ENCODE measurements at regions not wholly inside any gene's neighbourhood (a gene's known extent, or its start where the extent isn't known, plus 50 kb on each side); places are given as distances from the start of the nearest gene placed in this dataset.

GRCh38 chr5:147085409-147085808 is 149.4 kb upstream of the STK32A start:
- H3K9ac ChIP-seq (ENCODE audit: low read length), result no peak overlapping the region
- FAIRE-seq (no peak), DNase-seq (ENCODE audit: low read depth) (no peak)
- no peak overlapping the region for H3K27ac ChIP-seq (ENCODE audit: low read depth, low read length)
- no peaks in the 10 kb centered on the region for H3K36me3 ChIP-seq (ENCODE audit: insufficient read depth, low read length)
- no peak overlapping the region for H2AFZ ChIP-seq (ENCODE audit: low read depth, low read length)
- no peak overlapping the region for H3K4me2 ChIP-seq (ENCODE audit: low read length)
- H3K4me1 Mint-ChIP-seq (ENCODE audit: low read depth, unreplicated experiment), result peaks cover 5% of the 10 kb centered on the region
- H3K9me3 ChIP-seq (ENCODE audit: insufficient read depth, low read depth, low read length), result no peaks in the 10 kb centered on the region
- H3K4me3 ChIP-seq (ENCODE audit: insufficient read depth, low read depth, low read length), result no peak overlapping the region
- no peak overlapping the region for H3K4me3 Mint-ChIP-seq (ENCODE audit: unreplicated experiment)
- H3K36me3 Mint-ChIP-seq (ENCODE audit: low read depth, unreplicated experiment), result no peaks in the 10 kb centered on the region
- no peaks in the 10 kb centered on the region for H4K20me1 ChIP-seq (ENCODE audit: insufficient read depth, low read length)
- H3K27me3 Mint-ChIP-seq (ENCODE audit: low read depth, unreplicated experiment), result no peaks in the 10 kb centered on the region
- no peak overlapping the region for H3K27ac Mint-ChIP-seq (ENCODE audit: unreplicated experiment)
- TF ChIP-seq, protein P1, sequence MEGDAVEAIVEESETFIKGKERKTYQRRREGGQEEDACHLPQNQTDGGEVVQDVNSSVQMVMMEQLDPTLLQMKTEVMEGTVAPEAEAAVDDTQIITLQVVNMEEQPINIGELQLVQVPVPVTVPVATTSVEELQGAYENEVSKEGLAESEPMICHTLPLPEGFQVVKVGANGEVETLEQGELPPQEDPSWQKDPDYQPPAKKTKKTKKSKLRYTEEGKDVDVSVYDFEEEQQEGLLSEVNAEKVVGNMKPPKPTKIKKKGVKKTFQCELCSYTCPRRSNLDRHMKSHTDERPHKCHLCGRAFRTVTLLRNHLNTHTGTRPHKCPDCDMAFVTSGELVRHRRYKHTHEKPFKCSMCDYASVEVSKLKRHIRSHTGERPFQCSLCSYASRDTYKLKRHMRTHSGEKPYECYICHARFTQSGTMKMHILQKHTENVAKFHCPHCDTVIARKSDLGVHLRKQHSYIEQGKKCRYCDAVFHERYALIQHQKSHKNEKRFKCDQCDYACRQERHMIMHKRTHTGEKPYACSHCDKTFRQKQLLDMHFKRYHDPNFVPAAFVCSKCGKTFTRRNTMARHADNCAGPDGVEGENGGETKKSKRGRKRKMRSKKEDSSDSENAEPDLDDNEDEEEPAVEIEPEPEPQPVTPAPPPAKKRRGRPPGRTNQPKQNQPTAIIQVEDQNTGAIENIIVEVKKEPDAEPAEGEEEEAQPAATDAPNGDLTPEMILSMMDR (IDR thresholded peaks at IDR 0.05; ENCODE audit: insufficient read depth, low read depth, low read length), result no peak
- TF ChIP-seq EZH2 (IDR thresholded peaks at IDR 0.05; ENCODE audit: insufficient read depth, low read length), result no peak
- H3K9me3 Mint-ChIP-seq (ENCODE audit: unreplicated experiment), result no peaks in the 10 kb centered on the region
- no peaks in the 10 kb centered on the region for H3K27me3 ChIP-seq (ENCODE audit: insufficient read depth, low read length)
- no peaks in the 10 kb centered on the region for H3K4me1 ChIP-seq (ENCODE audit: insufficient read depth, low read length)
- no peaks in the 10 kb centered on the region for H3K79me2 ChIP-seq (ENCODE audit: insufficient read depth, low read length)

DNA sequence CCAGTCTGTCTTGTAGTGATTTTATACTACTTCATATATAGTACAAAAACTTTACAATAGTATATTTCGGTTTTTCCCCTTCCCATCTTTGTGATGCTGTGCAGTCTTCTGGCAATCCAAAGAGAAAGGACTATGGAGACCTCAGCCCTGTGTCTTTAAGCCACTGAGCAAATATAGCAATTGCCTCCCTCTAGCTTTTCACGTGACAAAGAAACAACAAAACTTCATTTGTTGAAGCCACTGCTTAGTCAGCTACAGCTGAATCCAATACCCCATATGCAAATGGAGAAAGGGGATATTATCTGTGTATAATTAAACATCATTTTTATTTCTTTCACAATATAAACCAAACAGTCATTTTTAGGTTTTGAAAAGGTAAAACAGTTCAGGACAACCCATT is 142.8 kb upstream of the STK32A start:
- no peaks in the 10 kb centered on the region for H3K36me3 ChIP-seq (ENCODE audit: insufficient read depth, low read length)
- no peaks in the 10 kb centered on the region for H3K4me1 ChIP-seq (ENCODE audit: insufficient read depth, low read length)
- Mint-ChIP-seq H3K36me3 (ENCODE audit: low read depth, unreplicated experiment) (no peaks in the 10 kb centered on the region), H3K27ac (ENCODE audit: unreplicated experiment) (no peak overlapping the region), H3K9me3 (ENCODE audit: unreplicated experiment) (no peaks in the 10 kb centered on the region), H3K4me3 (ENCODE audit: unreplicated experiment) (no peak overlapping the region), H3K4me1 (ENCODE audit: low read depth, unreplicated experiment) (peaks cover 4% of the 10 kb centered on the region), H3K27me3 (ENCODE audit: low read depth, unreplicated experiment) (no peaks in the 10 kb centered on the region)
- H3K4me2 ChIP-seq (ENCODE audit: low read length), result no peak overlapping the region
- no peak for DNase-seq (ENCODE audit: low read depth)
- no peaks in the 10 kb centered on the region for H3K9me3 ChIP-seq (ENCODE audit: insufficient read depth, low read depth, low read length)
- H3K27me3 ChIP-seq (ENCODE audit: insufficient read depth, low read length), result no peaks in the 10 kb centered on the region
- no peak for TF ChIP-seq EZH2 (IDR thresholded peaks at IDR 0.05; ENCODE audit: insufficient read depth, low read length)
- TF ChIP-seq, protein P1 (IDR thresholded peaks at IDR 0.05; ENCODE audit: insufficient read depth, low read depth, low read length), result no peak
- no peaks in the 10 kb centered on the region for H3K79me2 ChIP-seq (ENCODE audit: insufficient read depth, low read length)
- no peaks in the 10 kb centered on the region for H4K20me1 ChIP-seq (ENCODE audit: insufficient read depth, low read length)
- no peak overlapping the region for H3K27ac ChIP-seq (ENCODE audit: low read depth, low read length)
- FAIRE-seq, result no peak
- no peak overlapping the region for H3K4me3 ChIP-seq (ENCODE audit: insufficient read depth, low read depth, low read length)
- no peak overlapping the region for H2AFZ ChIP-seq (ENCODE audit: low read depth, low read length)
- H3K9ac ChIP-seq (ENCODE audit: low read length), result no peak overlapping the region

- FAIRE-seq (no peak), DNase-seq (ENCODE audit: low read depth) (peak; percentile 41)
- no peaks in the 10 kb centered on the region for H3K27me3 Mint-ChIP-seq (ENCODE audit: low read depth, unreplicated experiment)
Measured at GRCh38 chr5:147093138-147093537, 141.7 kb upstream of the STK32A start.

More at GRCh38 chr5:147093138-147093537, 141.7 kb upstream of the STK32A start:
- Histone ChIP-seq H2AFZ (ENCODE audit: low read depth, low read length) (no peak overlapping the region), H3K9ac (ENCODE audit: low read length) (no peak overlapping the region), H3K4me1 (ENCODE audit: insufficient read depth, low read length) (peaks cover 2% of the 10 kb centered on the region), H3K4me2 (ENCODE audit: low read length) (no peak overlapping the region), H4K20me1 (ENCODE audit: insufficient read depth, low read length) (no peaks in the 10 kb centered on the region), H3K27me3 (ENCODE audit: insufficient read depth, low read length) (no peaks in the 10 kb centered on the region), H3K79me2 (ENCODE audit: insufficient read depth, low read length) (no peaks in the 10 kb centered on the region), H3K9me3 (ENCODE audit: insufficient read depth, low read depth, low read length) (no peaks in the 10 kb centered on the region), H3K27ac (ENCODE audit: low read depth, low read length) (no peak overlapping the region), H3K4me3 (ENCODE audit: insufficient read depth, low read depth, low read length) (no peak overlapping the region), H3K36me3 (ENCODE audit: insufficient read depth, low read length) (no peaks in the 10 kb centered on the region)
- no peak overlapping the region for H3K4me3 Mint-ChIP-seq (ENCODE audit: unreplicated experiment)
- H3K27ac Mint-ChIP-seq (ENCODE audit: unreplicated experiment), result no peak overlapping the region
- TF ChIP-seq EZH2 (IDR thresholded peaks at IDR 0.05; ENCODE audit: insufficient read depth, low read length), result no peak
- TF ChIP-seq, protein P1 (IDR thresholded peaks at IDR 0.05; ENCODE audit: insufficient read depth, low read depth, low read length), result no peak
- no peaks in the 10 kb centered on the region for H3K9me3 Mint-ChIP-seq (ENCODE audit: unreplicated experiment)
- H3K4me1 Mint-ChIP-seq (ENCODE audit: low read depth, unreplicated experiment), result peaks cover 6% of the 10 kb centered on the region
- H3K36me3 Mint-ChIP-seq (ENCODE audit: low read depth, unreplicated experiment), result no peaks in the 10 kb centered on the region

Measured in astrocyte (in vitro differentiated cells and primary cell).